NCI-H774 (cell line): ENCODE measurements at regions not wholly inside any gene's neighbourhood (a gene's known extent, or its start where the extent isn't known, plus 50 kb on each side); places are given as distances from the start of the nearest gene placed in this dataset.

Experiments
- DNase-seq: peaks from one replicate; lab custom pipeline; 2025; lab: John Stamatoyannopoulos, UW

DNA sequence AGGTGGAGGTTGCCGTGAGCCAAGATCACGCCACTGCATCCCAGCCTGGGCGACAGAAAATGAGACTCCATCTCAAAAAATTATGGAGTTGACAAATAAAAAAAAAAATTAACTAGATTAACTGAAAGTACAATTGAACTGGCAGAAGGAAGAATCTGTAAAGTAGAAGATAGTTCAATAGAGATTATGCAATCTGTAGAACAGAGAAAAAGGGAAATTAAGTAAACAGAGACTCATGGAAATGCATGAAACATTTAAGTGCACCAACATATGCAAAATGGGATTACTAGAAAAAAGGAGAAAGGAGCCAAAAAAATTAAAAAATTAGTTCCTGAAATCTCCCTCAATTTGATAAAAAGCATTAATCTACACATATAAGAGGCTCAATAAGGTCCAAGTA is 188.8 kb upstream of the KHDRBS2 start:
- DNase-seq = no peak

DNA sequence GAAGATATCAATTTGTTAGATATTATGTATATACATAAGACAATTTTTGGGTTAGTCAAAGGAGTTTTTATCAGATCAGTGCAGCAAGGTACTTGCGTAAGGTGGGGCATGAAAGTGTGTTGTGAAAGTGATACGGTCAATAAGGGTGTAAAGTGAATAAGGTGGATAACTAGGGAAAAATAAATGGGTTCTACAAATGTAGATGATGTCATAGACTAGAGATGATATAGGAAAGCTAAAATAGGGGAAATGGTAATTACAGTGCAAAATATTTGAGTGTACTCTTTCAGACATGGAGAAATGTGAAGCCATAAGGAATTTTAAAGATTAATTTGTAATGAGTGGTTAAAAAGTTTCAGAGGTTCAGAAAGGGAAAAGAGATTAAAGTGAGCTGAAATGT is 180.6 kb upstream of the KHDRBS2 start:
- DNase-seq = no peak

DNA sequence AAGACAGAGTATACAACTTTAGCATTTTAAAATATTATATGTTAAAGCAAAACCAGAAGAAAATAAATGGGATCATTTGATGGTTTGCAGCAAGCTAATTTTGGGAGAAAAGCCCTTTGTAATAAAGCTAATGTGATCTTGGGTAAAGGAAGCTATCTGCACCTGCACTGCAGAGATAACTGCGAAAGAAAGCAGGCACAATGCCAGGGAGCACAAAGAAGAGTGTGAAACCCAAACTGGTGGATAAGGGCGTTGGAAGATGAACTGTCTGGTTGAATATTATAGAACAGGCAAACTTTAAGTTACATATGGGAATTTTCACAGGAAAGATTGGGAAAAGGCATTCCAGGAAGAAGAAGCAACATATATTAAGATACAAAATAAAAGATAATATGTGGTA is 179.2 kb upstream of the KHDRBS2 start:
- DNase-seq = no peak

DNA sequence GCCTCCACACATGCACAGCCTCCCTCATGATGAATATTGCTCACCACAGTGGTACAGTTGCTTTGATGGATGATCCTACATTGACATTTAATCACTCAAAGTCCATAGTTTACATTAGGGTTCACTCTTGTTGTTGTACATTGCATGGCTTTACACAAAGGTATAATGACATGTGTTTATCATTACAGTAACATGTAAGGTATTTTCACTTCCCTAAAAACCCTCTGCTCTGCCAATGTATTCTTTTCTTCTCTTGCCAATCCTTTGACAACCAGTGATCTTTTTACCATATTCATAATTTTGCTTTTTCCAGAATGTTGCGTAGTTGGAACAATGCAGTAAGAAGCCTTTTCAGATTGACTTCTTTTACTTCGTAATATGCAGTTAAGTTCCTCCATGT is 166.6 kb upstream of the KHDRBS2 start:
- DNase-seq = no peak

DNA sequence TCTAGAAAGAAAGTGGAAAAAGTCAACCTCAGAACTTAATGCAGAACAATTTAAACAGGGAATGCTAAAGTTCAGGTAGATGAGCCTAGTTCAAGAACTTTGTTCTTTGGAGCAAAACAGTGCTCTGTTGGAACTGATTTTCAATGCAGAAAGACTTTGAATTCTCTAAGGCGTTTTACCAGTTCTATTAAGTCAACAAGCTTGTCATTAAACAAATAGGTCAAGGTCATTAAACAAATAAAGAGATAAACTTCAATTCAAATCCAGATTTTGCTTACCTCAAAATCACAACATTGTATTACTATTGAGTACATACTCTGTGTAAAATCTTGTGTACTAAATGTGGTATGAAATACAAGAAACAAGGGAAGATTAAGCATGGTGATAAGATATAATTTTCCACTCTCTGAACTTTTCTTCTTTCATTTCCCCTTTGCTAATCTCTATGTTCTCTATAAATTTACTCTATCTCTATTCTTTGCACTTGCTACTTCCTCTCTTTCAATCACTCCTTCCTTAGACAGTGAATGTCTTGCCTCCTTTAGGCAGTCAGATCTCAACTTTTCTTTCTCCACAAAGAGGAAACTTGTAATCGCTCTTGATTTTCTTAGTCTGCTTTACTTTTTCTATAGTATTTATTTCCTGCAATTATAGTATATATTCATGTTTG is 160.8 kb upstream of the KHDRBS2 start:
- no peak for DNase-seq

DNA sequence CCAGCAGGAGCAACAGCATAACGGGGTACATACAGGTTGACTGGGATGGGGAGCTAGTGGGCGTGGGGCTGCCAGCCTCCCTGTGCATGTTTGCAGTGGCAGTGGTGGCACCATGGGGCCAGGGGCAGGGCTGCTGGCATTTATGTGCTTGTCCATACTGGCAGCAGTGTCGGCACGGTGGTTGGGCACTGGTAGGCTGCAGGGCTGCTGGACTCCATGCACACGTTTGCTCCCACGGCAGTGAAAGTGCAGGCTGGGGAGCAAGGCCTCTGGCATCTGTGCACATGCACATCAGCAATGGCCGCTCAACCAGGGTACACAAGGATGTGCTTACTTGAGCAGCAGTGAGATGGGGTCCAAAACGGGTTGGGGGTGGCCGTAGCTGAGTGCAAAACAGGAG is 159.5 kb upstream of the KHDRBS2 start:
- no peak for DNase-seq

DNA sequence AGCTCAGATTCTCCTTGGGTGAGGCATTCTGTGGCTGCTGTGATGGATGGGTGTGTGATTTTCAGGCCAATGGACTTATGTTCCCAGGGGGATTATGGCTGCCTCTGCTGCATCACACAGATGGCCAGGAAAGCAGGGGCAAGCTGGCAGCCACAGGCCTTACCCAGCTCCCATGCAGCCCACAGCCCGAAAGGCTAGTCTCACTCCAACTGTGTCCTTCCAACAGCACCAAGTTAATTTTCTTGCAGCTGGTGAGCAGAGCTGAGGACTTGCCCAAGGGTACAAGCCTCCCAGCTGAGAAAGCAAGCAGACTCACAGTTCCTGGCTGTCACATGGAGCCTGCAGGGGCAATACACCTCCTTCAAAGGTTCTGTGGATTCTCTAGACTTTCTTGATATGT is 155.2 kb upstream of the KHDRBS2 start:
- no peak for DNase-seq

DNA sequence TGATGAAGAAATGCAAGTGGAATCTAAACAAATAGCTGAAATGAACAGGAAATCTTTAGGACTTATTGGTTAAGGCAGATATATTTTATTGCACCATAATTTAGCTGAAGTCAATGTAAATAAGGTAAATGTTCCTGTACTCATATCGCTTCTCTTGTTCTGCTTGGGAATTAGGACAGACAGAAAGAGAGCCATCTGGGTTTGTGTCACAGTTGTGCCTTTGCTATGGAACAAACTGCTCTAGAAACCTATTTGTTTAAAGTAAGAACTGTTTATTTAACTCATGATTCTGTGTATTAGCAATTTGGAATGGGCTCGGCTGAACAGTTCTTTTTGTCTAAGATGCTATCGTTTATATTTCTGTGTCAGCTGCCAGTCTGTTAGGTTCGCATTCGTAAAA is 143.8 kb upstream of the KHDRBS2 start:
- DNase-seq = no peak

DNA sequence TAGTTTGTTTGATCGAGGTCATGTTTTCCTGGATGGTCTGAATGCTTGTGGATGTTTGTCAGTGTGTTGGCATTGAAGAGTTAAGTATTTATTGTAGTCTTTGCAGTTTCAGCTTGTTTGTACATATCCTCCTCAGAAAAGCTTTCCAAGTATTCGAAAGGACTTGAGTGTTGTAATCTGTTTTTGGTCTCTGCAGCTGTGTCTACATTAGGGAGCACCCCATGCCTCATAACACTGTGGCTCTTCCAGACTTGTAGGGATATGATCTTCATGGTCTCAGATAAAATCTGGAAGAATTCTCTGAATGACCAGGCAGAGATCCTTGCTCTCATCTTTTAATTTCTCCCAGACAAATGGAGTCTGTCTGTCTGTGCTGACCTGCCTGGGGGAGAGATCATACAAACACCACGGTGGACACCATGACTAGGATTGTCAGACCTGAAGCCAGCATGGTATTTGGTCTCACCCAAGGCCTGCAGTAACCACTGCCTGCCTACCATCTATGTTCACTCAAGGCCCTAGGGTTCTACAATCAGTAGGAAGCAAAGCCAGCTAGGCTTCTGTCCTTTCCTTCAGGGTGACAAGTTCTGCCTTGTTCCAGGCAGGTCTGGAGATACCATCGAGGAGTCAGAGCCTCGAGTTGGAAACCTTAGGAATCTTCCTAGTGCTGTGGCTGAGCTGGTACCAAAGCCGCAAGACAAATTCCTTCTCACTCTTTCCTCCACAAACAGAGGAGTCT is 114.7 kb upstream of the KHDRBS2 start:
- DNase-seq = no peak

DNA sequence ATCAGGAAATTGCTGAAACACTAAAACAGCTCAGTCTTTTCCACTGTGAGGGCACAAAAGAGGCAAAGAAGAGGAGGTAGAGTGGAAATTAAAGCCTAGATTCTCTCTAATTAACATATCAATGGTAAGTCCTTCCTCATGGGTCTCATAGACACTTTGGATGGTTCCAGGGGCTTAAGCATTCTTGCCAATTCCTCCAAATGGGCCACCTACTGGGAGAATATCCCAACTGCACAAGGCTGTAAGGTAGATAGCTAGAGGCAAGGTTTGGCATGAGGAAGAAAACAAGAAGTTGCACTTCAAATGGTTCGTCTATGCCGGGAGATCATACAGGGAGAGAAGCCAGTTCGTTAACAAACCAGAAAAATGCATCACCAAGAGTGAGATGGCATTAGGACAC is 107.6 kb upstream of the KHDRBS2 start:
- DNase-seq = no peak

DNA sequence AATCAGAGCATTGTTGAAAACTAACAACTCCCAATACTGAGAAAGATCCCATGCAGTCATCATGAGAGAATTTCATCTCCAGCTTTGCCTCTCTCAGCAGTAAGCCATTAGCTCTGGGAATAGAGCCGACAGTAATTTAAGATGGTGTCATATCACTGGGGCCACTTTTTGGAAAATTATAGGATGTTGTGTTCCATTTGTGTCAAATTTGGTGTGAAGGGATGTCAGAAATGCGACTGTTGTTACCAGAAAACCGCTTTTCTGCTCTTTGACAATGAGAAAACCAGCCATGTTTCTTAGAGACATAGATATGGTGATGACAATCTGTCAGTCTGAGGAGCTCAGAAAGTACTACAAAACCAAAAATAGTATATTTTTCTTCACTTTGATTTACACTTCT is 106.3 kb upstream of the KHDRBS2 start:
- no peak for DNase-seq

DNA sequence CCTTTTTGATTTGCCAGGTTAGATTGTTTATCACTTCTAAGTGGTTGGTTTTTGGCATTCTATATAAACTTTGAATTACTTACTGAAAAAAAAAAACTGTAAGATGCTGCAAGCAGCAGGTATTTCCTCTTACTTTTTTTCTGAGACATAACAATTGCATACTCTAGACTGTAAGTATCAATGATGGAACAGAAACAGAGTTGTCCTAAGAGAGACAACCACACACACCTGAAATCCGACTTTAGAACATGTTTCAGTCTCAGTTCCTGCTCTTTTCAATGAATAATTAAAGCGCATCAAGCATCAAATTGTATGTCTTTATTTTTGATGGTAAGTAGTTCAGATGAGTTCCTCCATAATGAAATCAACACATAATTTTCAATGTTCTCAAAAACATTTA is 105.3 kb upstream of the KHDRBS2 start:
- no peak for DNase-seq

DNA sequence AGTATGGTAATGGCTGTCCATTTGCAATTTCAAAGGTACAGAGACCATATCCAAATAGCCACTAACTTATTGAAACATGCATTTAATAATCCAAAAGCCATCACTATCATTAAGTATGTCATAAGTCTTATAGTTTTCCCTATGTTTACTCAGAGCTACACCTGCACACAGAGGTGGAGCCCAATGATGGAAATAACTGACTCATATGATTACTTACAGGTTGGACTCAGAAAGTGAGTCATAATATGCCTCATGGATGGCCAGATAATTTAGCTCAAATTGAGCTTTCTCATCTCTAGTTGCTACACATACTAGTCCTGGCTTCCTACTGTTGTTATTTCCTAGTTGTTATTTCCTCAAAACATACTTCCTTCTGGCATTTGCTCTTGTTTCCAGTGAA is 104.4 kb upstream of the KHDRBS2 start:
- no peak for DNase-seq

DNA sequence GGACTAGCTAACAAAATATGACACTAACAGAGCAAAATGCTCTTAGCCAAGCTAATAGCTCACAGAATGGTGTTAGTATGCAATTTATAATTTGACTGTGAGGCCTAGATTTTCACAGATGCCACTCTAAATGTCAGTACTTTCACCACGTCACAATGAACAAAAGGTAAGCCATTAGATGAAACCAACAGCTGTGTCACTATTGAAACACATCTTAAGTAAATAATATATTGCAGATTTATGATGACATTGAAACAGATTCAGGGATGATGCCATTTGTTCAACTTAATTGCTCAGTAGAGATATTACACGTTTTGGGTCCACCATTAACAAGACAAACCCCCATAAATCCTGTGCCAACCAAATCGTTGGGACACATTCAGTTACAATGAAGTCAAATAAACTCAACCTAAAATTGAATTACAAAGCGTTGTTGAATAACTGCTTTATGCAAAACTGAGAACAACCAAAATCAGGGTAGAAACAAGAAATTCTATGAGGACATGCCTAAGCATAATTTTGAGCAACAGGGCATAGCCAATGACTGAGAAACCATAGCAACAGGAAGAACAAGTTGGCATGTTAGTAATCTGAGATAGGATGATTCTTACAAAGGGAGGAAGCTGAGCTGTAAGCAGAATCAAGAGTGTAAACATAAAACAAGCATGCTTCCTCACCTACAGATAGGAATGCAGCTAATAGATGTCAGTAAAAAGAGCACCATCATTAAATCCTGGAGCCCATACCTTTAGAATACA is 85.6 kb upstream of the KHDRBS2 start:
- peak; percentile 72 for DNase-seq

DNA sequence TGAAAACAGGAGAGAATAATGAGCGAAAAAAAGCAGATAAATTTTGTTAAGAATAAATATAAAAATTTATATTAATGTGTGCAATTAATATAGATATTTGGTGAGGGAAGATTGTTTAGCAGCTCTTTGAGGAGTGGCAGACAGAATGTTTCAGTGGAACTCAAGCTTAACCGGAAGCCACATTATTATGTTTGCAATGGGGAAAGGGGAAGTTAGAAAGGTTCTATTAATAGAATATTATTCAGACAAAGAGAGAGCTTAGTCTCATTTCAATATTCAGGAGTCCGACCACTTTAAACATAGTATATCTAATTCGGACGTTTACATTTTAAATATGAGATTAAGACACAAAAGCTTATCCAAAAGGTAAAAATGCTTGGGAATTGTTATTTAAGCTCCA is 81.6 kb upstream of the KHDRBS2 start:
- no peak for DNase-seq

DNA sequence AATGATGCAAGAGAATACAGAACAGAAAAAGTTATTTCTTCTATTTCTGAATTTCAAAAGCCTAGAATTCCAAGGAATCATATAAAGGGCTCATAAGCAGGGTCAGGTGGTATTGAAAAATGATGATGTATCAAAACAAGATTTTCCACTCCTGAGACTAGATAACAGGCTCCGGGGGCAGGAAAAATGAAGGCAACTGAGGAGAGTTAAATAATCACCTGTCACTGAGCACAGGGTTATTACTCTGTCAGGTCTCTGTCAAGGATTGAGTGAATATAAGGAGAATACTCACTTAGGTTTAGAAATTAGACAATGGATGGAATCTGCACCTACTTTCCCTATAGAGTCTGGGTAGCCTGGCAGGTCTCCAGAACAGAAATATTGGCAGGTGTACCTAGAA is 76.1 kb upstream of the KHDRBS2 start:
- no peak for DNase-seq

DNA sequence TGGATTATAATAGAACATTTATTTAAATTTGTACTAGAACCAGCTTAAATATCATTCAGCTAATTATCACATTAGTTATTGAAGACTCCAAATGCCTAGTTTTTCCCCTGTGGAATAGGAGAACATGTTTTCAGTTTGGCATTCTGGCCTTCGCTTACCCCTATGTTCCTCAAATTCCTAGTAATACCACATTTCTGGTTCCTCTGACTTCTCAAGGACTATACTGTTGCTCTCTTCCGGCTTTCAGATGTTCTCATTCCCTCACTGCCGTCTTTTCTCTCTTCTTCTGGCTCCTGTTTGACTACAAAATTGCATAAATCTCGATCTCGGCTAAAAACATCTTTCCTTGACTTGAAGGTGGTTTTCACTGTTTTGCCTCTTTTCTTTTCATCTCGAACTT is 71.8 kb upstream of the KHDRBS2 start:
- no peak for DNase-seq

DNA sequence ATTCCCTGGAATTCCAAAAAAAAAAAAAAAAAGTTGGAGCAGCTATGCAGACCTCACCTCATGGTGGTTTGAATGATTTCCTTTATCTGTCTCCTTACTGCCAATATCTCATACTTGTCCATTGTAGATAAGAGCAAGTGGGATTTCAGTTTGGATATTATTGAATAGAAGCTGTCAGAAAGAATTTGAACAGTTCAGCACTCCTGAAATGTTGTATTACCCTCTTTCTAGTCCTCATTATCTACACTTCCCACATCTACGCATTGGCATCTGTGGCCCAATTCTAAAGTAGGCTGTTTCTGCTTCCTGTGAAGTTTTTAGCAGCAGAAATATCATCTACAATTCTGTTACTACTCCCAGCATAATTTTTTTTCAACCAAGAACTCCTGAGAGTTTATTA is 68.2 kb upstream of the KHDRBS2 start:
- no peak for DNase-seq

DNA sequence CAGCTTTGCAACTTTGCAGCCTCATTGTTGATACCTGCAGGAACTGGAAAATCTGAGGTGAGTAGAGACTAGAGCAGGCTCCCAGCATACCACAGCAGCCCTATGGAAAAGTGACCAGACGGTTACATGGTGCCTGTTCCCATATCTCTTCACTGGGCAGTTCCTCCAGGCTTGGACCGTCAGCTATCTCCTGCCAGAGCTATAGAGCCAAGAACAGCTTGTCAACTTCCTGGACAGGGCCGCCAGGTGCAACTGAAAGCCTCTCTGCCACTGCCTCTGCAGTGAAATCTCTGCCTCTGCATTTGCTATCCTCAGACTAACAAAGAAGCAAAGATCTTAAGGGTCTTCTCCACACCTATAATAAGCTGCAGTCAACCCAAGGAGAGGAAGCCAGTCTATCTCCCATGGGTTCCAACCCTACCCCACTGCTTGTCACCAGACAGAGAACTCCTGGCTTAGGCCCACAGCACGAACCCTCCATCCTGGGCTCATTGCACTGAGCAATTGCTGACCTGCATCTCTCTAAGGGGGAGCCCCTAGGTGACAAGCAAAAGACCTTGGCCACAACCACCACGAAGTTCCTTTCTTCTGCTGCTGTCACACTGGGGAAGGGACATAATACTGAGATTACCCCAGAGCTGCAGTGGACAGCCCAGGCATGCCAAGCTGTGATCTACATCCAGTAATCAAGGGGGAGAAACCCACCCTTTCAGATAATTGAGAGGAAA is 60.1 kb upstream of the KHDRBS2 start:
- DNase-seq = no peak

DNA sequence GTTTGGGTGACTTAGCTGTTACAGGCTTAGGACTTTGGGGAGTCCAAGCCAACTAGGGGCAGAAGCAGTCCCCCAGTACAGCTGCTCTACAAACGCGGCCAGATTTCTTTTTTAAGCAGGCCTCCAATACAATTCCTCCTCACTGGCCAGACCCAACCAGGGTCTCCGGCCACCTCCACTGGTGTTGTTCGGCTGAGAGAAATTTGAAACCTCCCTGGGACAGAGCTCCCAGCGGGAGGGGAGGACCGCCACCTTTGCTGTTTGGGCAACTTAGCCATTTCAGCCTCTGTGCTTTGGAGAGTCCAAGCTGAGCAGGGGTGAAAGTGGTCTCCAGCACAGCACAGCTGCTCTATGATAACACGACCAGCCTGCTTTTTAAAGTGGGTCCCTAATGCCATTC is 59.4 kb upstream of the KHDRBS2 start:
- DNase-seq = no peak

DNA sequence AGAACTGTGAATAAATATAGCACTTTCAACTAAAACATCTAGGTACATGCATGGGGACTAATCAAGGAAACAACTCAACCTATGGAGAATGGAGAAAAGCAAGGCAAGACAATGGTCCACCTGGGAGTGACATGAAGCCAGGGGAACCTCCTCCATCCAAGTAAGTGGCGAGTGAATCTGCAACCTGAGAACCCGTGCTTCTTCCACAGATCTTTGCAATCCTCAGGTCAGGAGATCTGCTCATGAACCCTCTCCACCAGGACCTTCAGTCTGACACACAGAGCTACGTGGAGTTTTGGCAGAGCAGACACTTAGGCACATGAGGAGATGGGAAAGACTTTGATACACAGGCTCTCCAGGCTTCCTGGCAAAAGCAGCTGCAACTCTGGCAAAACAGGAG is 58.8 kb upstream of the KHDRBS2 start:
- DNase-seq = no peak

DNA sequence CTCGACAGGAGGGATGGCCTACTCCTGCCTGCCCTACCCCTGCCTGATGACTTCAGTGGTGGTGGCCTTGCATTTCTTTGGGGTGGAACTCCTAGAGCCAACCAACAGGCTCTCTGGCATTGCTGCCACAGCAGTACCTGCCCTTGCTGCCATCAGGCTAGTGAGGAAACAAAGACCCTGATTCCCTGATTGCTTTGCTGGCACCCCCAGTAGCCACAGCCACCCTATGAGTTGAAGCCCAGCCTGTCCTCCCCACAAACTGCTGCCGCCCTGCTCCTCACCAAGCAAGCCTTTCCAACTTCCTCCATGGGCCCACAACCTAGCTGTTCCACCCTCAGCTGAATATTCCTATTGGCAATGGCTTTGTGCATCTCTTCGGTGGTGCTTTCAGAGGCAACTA is 52.5 kb upstream of the KHDRBS2 start:
- DNase-seq = no peak
